GM18511 (cell line): ENCODE measurements at regions not wholly inside any gene's neighbourhood (a gene's known extent, or its start where the extent isn't known, plus 50 kb on each side); places are given as distances from the start of the nearest gene placed in this dataset.

Experiments
- ATAC-seq: cut with Tn5 transposase; IDR thresholded peaks from one replicate; pipeline ENCODE4 v1.9.1; 2021; ENCODE audit warnings: mild to moderate bottlenecking, moderate library complexity; ENCODE audit not compliant: unreplicated experiment

- ATAC-seq = no peak
Observed at GRCh38 chr9:73643379-73644013, 491.8 kb downstream of the ANXA1 start.

GRCh38 chr9:73647560-73647959 lies 495.9 kb downstream of the ANXA1 start:
- ATAC-seq = no peak

GRCh38 chr9:73649552-73649951 lies 497.9 kb downstream of the ANXA1 start:
- no peak for ATAC-seq

DNA sequence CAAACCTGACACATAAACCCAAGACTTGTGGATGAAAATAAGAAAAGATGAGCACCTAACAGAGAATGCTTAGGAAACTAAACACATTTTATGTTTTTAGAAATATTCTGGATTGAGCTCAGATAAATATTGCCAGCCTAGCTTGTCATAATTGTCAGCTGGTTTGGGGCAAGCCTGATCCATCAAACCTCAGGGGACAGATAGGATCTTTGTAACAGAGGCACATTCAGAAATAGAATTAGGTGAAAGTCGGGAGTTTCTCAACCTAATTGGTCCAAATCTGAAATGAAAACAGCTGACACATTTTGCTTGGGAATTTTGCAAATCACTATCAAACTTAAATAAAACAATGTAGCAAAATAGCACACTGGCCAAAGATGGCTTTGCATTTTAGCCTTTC lies 503.7 kb downstream of the ANXA1 start:
- no peak for ATAC-seq

DNA sequence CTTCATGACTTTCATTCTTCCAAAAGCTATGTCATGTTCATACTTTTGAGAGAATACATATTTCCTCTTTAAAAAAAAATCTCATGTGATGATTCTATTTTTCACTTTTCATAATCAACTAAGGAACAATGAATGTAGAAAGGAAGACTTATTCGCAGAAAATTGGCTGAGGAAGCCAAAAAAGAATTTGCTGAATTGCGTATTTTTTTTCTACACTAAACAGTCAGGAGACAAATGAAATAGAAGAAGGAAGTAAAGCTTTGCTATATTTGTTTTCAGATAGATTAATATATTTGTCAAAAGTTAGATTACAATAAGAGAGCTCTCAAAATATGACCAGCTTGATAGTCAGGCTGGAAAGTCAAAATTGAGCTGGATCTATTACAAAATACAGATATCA lies 504.2 kb downstream of the ANXA1 start:
- no peak for ATAC-seq

DNA sequence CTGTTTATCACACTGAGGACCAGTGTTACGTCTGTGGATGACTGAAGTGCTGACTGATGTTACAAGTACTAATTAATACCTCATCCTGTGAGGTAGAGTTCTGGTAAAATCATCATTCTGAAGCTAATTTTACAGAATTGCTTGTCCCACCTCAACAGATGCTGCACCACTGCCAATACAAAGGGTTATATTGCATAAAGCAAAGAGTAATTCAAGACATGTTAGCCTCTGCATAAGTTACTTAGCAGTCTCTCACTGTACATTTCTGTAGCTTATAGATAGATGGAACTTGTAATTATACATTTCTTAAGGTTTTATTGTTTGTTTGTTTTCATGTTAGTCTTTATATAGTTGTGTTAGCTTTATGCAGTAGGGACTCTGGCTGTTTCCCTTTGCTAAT lies 513.6 kb downstream of the ANXA1 start:
- ATAC-seq = no peak

DNA sequence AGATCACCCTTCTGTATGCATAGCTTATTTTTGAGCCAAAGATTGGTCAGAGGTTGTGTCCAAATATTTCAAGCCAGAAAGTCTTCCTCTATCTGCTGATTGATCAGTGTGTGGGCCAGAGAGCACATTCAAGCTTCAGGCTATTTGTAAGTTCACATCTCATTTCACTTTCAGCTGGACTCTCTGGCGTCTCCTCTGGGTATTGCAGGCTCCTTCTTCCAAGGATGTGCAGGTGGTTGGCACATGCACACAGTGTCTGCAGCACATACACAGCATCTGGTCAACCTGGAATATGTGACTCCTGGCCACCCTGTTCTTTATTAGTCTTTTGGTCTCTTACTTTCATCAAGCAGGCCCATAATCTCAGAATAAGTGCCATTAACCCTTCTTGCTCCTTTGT lies 516.1 kb downstream of the ANXA1 start:
- ATAC-seq = no peak

- ATAC-seq = no peak
Observed at GRCh38 chr9:73680831-73681230, 529.2 kb downstream of the ANXA1 start.

- ATAC-seq = no peak
Observed at GRCh38 chr9:73682789-73683188, 531.1 kb downstream of the ANXA1 start.

DNA sequence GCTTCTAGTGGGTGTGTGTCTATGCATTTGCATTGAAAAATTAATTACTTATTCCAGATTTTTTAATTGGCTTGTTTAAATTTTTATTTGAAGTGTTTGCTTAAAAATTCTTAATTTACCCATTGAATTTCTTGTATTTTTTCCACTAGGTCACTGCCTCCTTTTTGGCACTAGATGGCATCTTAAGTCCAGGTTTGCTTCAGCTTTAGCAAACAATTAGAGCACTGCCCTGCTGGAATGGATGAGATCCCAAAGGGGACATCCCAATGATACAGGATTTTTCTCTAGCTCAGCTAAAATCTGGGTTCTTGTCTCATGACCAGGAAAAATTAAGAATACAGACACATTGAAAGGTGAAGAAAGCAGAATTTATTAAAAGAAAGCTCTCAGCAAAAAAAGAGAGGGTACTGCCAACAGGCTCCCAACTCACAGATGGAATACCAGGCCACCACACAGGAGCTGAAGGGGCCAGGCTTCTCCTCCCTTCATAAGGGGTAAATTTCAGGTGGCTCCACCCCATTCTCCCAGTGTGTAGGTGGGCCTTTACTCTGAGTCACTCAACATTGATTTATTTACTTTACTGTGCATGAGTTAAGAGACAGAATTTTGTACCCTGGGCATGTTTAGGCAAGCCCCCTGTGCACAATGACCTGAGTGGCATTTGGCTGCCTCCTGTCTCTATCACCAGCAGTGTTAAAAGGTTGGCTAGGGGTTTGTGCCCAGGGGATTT lies 532.4 kb downstream of the ANXA1 start:
- ATAC-seq = peak; percentile 67

DNA sequence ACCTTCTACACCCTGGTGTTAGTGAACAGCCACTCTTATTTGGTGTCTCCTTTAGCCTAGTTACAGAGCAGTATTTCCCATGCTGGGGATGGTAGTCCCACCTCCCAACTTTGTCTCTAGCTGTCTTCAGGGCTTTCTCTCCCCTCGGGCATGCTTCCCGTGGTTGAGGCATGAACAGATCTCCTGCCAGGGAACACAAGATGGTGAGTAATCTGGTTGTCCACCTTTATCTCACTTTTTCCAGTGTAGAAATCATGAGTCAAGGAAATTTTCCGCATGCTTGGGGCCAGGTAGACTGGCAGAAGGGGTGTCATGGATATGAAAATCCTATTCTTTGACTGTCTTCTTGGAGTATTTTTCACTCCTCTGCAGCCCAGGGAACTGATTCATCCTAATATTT lies 532.9 kb downstream of the ANXA1 start:
- ATAC-seq = no peak

- ATAC-seq = no peak
Observed at GRCh38 chr9:73685786-73686185, 534.1 kb downstream of the ANXA1 start.

GRCh38 chr9:73689051-73689870 lies 537.6 kb downstream of the ANXA1 start:
- ATAC-seq = no peak

GRCh38 chr9:73701415-73702057 lies 549.9 kb downstream of the ANXA1 start:
- ATAC-seq = no peak

DNA sequence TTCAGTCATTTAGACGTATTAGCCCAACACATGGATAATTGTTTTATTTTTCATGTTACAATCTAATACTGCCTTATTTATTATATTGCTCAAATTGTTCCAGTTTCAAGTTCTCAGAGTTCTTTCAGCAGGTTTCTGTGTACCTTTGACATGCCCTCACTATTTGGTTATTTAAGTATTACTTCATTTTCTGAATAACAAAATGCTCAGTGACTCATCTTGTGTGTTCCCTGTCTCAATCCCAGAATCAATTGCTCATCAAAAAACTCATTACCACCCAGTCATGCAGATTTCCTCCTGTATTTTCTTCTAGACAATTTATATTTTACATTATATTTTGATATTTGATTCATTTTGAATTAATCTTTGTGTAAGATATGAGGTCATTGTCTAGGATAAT lies 562.6 kb downstream of the ANXA1 start:
- ATAC-seq = no peak

- ATAC-seq = no peak
Observed at GRCh38 chr9:73715591-73715990, 563.9 kb downstream of the ANXA1 start.

DNA sequence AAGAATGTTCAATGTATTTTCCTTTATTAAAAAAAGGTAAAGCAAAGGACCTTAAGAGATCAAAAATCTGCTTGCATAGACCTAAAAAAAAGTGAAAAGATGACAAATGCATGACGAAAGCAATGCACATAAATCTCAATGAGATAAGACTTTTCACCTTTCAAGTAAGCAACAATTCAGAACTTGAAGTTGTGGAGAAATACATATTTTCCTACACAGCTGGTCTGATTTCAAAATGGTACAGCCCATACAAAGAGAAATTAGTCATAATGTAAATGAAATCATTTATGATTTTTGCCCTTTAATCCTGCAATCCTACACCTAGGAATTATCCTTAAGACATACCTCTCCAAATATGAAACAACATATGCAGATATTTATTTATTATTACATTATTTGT lies 568.0 kb downstream of the ANXA1 start:
- ATAC-seq = no peak

GRCh38 chr9:73720601-73721000 lies 568.9 kb downstream of the ANXA1 start:
- no peak for ATAC-seq

DNA sequence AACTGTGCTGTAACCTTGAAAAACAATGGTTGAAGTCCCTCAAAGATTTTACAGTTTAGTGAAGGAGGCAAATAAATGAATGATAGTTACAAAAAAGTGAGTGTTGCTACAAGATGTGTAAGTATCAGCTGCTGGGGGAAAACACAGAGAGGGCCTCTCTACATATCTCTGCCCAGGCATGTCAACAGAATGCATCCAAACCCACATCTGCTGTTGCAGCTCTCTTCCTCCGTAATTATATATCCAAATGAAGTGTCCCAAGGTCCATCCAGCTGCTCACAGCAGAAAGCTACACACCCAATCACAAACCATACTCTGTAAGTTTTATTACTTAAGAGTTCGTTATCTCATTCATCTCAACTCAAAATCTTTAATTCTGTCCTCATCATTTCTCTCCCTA lies 584.6 kb downstream of the ANXA1 start:
- ATAC-seq = no peak

DNA sequence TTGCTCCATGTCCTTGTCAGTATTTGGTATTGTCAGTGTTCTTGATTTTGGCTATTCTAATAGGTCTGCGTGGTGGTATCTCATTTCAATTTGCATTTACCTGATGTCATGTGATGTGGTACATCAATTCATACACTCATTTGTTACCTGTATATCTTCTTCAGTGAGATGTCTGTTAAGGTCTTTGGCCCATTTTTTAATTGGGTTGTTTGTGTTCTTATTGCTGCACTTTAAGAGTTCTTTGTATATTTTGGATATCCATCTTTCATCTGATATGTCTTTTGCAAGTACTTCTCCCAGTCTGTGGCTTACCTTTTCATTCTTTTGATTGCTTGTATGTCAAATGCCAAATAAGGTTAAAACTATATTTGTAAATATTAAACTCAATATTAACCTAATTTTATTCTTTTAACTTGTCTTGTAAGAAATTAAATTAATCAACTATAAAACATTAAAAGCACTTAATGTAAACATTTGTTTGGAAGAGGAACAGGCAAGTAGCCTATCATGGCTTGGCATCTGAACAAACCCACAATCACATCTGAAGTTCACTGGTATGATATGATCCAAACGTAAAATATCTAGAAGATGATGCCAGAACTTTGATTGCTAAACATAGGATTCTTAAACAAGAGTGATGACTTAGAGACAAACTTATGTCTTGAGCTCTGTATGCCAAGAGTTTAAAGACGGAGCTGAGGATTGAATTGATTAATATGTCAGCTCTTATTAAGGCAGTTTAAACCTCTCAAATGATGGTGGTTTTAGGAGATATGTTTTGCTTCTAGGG lies 587.3 kb downstream of the ANXA1 start:
- no peak for ATAC-seq

DNA sequence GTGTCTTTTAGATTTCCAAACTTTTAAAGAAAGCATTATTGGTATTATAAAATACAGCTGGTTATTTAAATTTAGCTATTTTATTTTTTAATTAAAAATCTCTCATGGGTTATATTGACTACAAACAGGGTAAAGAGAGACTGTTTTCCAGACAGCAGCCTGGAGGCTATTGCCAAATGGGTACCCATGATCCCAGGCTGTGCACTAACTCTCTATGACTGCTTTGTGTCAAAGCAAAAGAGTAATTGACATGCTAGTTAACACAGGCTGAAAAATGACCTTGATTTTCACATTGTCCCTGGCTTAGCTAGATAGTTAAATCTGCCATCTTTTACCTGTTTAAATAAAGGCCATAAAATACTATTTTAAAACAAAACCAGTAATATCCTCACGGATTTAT lies 589.7 kb downstream of the ANXA1 start:
- ATAC-seq = no peak
